OCI-M2 (cell line): ENCODE measurements at regions not wholly inside any gene's neighbourhood (a gene's known extent, or its start where the extent isn't known, plus 50 kb on each side); places are given as distances from the start of the nearest gene placed in this dataset.
"Not testable (repeated sequence)": the region's sequence is repeated elsewhere in the genome, so short reads cannot be mapped to it uniquely, and the experiment has no call there.

Experiments used
- DNase-seq: peaks from one replicate; lab custom pipeline; 2025; ENCODE audit not compliant: unreplicated experiment; lab: John Stamatoyannopoulos, UW

DNA sequence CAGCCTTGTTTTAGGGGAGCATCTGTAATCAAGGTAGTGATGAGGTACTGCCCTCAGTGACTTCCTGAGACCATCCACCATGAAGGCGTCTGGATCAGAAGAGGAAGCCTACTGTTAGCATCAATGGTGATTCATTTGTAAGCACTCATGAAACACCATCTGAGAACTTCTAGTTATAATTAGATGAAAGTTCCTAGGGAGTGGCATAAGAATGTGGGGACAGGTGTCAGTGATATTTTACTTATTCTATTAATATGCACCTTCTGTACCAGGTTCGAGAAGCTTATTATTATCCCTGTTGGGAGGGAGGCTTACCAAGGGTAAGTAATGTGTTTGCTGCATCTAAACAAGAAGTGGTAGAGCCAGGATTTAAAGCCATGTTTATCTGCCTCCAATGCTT is 295.8 kb upstream of the TBL1XR1 start:
- no peak for DNase-seq

- no peak for DNase-seq
Observed at GRCh38 chr3:177494216-177494615, 296.9 kb upstream of the TBL1XR1 start.

DNA sequence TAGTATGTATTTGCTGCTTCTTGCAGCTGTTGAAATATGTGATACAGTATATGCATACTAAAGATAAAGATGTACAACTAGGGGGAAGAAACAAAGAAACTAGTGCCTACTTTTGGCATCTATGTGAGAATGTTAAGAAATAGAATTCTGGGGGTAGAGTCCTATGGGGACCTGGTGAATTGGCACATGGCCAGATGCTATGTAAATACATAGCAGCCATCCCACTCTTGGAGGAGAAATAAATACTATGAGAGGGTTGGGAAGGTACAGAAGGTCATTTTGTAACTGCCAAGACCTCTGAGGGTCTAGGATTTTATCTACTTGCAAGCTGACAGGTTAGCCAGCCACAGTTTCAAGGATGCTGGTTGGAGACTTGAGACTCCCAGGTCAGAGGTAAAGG is 298.3 kb upstream of the TBL1XR1 start:
- DNase-seq, result no peak

GRCh38 chr3:177498037-177498857 is 301.0 kb upstream of the TBL1XR1 start:
- DNase-seq, result no peak

DNA sequence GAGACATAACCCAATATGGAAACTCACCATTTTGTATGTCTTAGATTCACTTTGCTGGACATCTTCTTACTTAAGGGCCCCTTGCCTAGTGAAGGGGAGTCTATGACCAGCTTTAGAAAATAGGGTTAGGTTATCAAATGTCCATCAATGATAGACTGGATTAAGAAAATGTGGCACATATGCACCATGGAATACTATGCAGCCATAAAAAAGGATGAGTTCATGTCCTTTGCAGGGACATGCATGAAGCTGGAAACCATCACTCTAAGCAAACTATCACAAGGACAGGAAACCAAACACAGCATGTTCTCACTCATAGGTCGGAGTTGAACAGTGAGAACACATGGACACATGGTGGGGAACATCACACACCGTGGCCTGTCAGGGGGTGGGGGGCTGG is 301.8 kb upstream of the TBL1XR1 start:
- DNase-seq, result not testable (repeated sequence)

DNA sequence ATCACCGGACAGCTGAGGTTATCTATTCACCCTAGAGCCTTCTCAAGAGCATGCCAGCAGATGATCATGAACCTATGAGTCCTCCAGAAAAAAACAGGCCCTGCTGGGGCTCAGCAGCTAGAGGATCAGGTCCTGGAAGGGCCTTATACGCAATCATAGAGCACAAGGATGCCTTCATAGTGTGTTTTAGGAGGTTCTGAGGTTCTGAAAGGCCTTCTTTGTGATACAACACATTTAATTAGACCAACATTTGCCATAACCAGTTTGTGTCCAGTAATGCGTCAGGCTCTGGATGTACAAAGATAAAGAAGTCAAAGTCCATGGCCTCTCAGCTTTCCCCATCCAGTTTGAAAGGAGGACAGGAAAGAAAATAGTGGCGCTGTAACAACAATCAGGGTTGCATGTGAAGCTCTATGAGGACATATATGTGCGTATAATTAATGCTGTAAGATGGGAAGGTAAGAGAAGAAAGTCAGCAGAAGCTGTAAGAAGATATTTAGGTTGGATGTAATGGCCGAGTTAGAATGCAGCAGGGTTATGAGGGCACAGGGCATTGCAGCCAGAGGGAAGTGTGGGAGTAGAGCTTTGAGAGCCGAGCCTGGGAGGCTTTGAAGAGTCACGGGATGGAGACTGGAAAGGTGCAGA is 302.6 kb upstream of the TBL1XR1 start:
- DNase-seq, result no peak

DNA sequence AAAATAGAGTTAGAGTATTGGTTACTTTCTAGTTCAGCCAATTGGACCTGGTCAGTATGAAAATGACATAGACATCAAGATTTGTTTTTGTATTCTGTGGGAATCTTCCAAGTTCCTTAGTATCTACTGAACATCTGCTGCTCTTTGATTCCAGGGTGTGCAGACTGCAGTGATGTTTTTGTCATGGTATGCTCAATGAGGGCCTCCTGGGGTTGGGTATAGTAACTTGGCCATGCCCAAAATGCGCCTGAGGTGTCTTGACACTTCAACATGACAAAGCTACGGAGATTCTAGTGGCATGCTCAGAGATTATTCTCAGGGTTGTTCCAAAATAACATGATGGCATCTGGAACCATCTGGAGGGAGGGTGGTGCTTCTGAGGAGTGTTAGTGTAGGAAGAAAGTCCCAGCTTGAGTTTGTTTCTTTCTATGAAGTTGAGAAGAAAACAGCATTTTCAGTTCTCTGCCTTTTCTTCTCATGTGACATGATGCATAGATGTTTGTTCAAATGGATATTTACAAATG is 313.5 kb upstream of the TBL1XR1 start:
- DNase-seq, result no peak

GRCh38 chr3:177512945-177513814 is 315.9 kb upstream of the TBL1XR1 start:
- DNase-seq, result no peak

GRCh38 chr3:177513815-177514610 is 316.7 kb upstream of the TBL1XR1 start:
- DNase-seq, result no peak

DNA sequence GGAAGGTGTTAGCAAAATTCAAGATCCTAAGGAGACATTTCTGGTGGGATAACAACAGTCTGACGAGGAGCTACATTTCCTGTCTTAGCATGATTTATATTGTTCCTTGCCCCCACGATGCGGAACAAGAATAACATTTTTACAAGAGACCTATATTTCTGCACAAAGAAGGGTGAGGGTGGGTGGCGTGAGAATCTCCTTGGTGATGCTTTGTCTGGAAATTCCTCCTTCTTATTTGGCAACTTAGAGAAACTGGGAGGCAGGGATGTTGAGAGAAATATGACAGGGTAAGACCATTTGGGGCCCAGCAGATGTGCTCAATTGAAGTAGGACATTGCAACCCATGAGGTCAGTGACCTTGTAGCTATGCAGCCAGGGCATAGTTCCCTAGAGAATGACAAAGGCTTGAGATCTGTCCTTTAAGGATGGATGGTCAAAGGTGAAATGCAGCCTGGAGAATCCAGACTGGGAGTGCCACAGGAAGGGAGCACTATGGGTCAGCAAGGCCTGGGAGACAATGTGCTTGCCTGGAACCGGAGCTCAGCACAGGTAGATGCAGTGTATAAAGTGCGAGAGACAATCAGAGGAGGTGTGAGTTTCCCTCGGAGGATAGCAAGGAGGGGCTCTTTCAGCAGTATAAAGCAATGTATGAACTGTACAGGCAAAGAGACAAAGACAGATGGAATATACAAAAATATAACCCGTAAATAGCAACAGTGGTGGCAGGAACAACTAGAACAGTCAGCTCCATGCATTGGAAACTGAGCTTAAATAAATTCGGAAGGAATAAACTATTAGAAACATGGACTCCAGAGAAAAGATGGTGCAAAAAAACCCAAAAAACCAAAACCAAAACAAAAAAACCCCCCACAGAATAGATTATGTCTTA is 317.6 kb upstream of the TBL1XR1 start:
- no peak for DNase-seq

GRCh38 chr3:177515786-177516157 is 318.5 kb upstream of the TBL1XR1 start:
- no peak for DNase-seq

- DNase-seq, result no peak
Observed at GRCh38 chr3:177516158-177517011, 319.1 kb upstream of the TBL1XR1 start.

DNA sequence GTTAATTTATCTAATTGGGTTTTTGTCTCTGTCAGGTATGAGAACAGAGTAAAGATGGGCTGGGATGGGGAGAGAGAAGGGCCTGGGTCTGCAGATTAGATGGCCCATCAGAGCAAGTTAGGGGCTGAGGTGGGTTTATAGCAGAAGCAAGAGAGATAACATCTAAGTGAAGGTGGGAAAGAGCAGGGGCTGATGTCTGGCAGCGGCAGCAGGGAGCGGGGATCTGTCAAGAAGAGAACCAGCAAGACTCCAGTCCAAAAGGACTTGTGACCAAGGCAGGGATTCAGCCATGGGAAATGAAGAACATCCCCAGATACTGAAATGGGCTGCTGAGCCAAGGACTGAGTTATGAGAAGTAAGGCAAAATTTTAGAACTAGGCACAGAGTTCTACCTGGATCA is 320.6 kb upstream of the TBL1XR1 start:
- no peak for DNase-seq

DNA sequence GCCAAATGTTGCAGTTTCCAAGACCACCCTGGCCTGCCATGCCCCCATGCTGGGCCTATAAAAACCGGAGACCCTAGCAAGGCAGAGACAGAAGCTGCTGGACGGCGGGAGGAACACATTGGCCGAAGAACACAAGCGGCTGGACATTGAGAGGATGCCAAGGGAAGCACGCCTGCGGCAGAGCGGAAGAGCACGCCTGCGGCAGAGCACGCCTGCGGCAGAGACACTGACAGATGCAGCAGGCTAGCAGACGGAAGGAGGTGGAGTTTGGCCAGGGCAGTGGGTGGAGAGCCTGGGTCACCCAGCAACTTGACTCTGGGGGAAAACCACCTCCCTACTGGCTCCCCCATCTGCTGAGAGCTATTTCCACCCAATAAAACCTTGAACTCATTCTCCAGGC is 322.3 kb upstream of the TBL1XR1 start:
- DNase-seq, result no peak

DNA sequence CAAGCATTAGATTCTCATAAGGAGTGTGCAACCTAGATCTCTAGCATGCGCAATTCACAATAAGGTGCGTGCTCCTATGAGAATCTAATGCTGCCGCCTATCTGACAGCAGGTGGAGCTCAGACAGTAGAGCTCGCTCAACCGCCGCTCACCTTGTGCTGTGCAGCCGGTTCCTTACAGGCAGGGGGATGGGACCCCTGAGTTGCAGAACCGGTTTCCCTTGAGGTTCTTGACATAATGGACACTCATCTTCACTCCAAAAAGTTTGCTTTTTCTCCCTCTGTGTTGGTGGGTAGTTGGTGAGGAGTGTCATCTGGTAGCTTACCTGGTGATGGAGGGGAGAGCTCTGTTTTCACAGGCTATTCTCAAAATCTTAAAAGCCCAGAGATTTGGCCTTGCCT is 324.0 kb upstream of the TBL1XR1 start:
- no peak for DNase-seq

- DNase-seq, result no peak
Observed at GRCh38 chr3:177522051-177522450, 324.8 kb upstream of the TBL1XR1 start.

GRCh38 chr3:177523067-177523675 is 325.9 kb upstream of the TBL1XR1 start:
- no peak for DNase-seq

DNA sequence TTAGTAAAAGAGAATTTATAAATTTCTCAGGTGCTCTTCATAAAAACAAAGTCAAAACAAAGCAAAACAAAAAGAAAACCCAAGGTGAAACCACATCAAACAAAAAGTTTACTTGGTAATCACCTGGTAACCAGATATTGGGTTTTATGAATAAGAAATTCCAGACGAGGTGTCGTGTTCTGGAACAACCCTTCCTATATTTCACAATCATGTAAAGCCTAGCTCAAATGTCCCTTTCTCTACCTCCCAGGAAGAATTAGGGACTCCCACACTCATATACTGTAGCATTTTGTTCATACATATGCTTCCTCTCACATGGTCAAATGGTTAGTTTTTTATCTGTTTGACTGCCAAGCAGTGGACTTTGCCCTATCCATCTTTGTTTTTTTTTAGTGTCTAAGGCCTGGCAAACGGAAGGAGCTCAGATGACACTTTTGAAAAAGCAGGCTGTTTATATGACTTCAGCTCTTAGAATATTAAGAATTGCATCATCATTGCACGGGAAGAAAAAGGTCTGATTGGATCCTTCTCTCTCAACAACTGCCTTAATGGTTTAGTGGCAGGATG is 326.7 kb upstream of the TBL1XR1 start:
- DNase-seq, result no peak
